GM13976 (cell line): ENCODE measurements at regions not wholly inside any gene's neighbourhood (a gene's known extent, or its start where the extent isn't known, plus 50 kb on each side); places are given as distances from the start of the nearest gene placed in this dataset.
"Not testable (repeated sequence)": the region's sequence is repeated elsewhere in the genome, so short reads cannot be mapped to it uniquely, and the experiment has no call there.

ENCODE experiments used
- DNase-seq: peaks from one replicate; pipeline ENCODE4 v3.0.0; 2012; ENCODE audit warnings: low spot score
- CTCF ChIP-seq: IDR thresholded peaks from 2 replicates; pipeline ENCODE4 v1.5.1; 2012; ENCODE audit warnings: borderline replicate concordance, mild to moderate bottlenecking; ENCODE audit not compliant: insufficient read depth; ENCODE audit errors: extremely low read depth, missing control alignments, control extremely low read depth
- in situ Hi-C: fragments of 300-500 bp; cut with MboI; formaldehyde crosslinking; loops from one replicate; pipeline ENCODE4 v1.12.0; 2022; ENCODE audit warnings: low sequenced_read_pairs, mixed read lengths, inconsistent platforms; ENCODE audit not compliant: unreplicated experiment

GRCh38 chr1:118298397-118298796, 113.4 kb upstream of the SPAG17 start:
- TF ChIP-seq CTCF = no peak
- in situ Hi-C loops = no loop called here
- DNase-seq = no peak

GRCh38 chr1:118297521-118297920, 112.5 kb upstream of the SPAG17 start:
- in situ Hi-C loops = no loop called here
- TF ChIP-seq CTCF = no peak
- no peak for DNase-seq

GRCh38 chr1:118294875-118295642, 110.0 kb upstream of the SPAG17 start:
- in situ Hi-C loops = no loop called here
- no peak for DNase-seq
- TF ChIP-seq CTCF = no peak

GRCh38 chr1:118291661-118292060, 106.6 kb upstream of the SPAG17 start:
- no peak for TF ChIP-seq CTCF
- in situ Hi-C loops = no loop called here
- no peak for DNase-seq

GRCh38 chr1:118290571-118290970, 105.5 kb upstream of the SPAG17 start:
- in situ Hi-C loops = no loop called here
- DNase-seq = no peak
- no peak for TF ChIP-seq CTCF

- no peak for TF ChIP-seq CTCF
- in situ Hi-C loops = no loop called here
- no peak for DNase-seq
These were observed 105.0 kb upstream of the SPAG17 start for GRCh38 chr1:118290046-118290445.

GRCh38 chr1:118280656-118281055, 95.6 kb upstream of the SPAG17 start:
- DNase-seq, in situ Hi-C loops: not testable (repeated sequence)
